ENCODE measurements at regions not wholly inside any gene's neighbourhood (a gene's known extent, or its start where the extent isn't known, plus 50 kb on each side); places are given as distances from the start of the nearest gene placed in this dataset.
A peak's percentile ranks its signal among the peaks of the same experiment; 100 is the strongest.

GRCh38 chr4:123480706-123481418 lies 84.3 kb downstream of the SPRY1 start:
- intact Hi-C loops (cut with micrococcal nuclease): loop anchor here (2.0 kb wide), 1 partner anchor 26 kb away; no protein-coding TSS in a partner anchor
- TF ChIP-seq CTCF (IDR thresholded peaks at IDR 0.05): no peak
- Mint-ChIP-seq H3K4me1 (peaks cover 28 to 33% of the 10 kb centered on the region in 2 donors), H3K9me3 (no peaks in the 10 kb centered on the region), H3K36me3 (no peaks in the 10 kb centered on the region), H3K27me3 (ENCODE audit: low read depth in 2 of 2) (no peaks in the 10 kb centered on the region), H3K27ac (peak overlapping the region; percentile 43 to 61), H3K4me3 (no peak overlapping the region)
- DNase-seq (no peak), ATAC-seq (no peak)
- H3K4me1 ChIP-seq (ENCODE audit: control insufficient read depth, insufficient read depth, low read length): peaks cover 16% of the 10 kb centered on the region
- no peak overlapping the region for H3K4me3 ChIP-seq (ENCODE audit: low read length)
- 83% methylated on average over 7 of the region's 7 CpGs for WGBS (ENCODE audit: insufficient coverage)
- no peaks in the 10 kb centered on the region for H3K36me3 ChIP-seq (ENCODE audit: control insufficient read depth, insufficient read depth, low read length)
- no peaks in the 10 kb centered on the region for H3K27me3 ChIP-seq (ENCODE audit: control insufficient read depth, insufficient read depth, low read length)
- no peak overlapping the region for H3K27ac ChIP-seq (ENCODE audit: low read length)
- no peaks in the 10 kb centered on the region for H3K9me3 ChIP-seq (ENCODE audit: control insufficient read depth, insufficient read depth, low read length)

- Mint-ChIP-seq H3K36me3 (no peaks in the 10 kb centered on the region), H3K4me1 (peaks cover 28 to 33% of the 10 kb centered on the region in 2 donors), H3K9me3 (no peaks in the 10 kb centered on the region), H3K27ac (no peak overlapping the region), H3K4me3 (no peak overlapping the region), H3K27me3 (ENCODE audit: low read depth in 2 of 2) (no peaks in the 10 kb centered on the region)
- ATAC-seq (no peak), DNase-seq (no peak)
- WGBS (ENCODE audit: insufficient coverage): 93% methylated on average over 3 of the region's 3 CpGs
- H3K27ac ChIP-seq (ENCODE audit: low read length): no peak overlapping the region
- H3K4me3 ChIP-seq (ENCODE audit: low read length): no peak overlapping the region
- no peaks in the 10 kb centered on the region for H3K9me3 ChIP-seq (ENCODE audit: control insufficient read depth, insufficient read depth, low read length)
- intact Hi-C loops (cut with micrococcal nuclease): loop anchor here (2.0 kb wide), 1 partner anchor 25 kb away; no protein-coding TSS in a partner anchor
- H3K4me1 ChIP-seq (ENCODE audit: control insufficient read depth, insufficient read depth, low read length): peaks cover 16% of the 10 kb centered on the region
- H3K27me3 ChIP-seq (ENCODE audit: control insufficient read depth, insufficient read depth, low read length): no peaks in the 10 kb centered on the region
- no peak for TF ChIP-seq CTCF (IDR thresholded peaks at IDR 0.05)
- H3K36me3 ChIP-seq (ENCODE audit: control insufficient read depth, insufficient read depth, low read length): no peaks in the 10 kb centered on the region
These were observed 85.1 kb downstream of the SPRY1 start for GRCh38 chr4:123481717-123482116.

GRCh38 chr4:123484291-123484926 lies 87.8 kb downstream of the SPRY1 start:
- DNase-seq: no peak
- intact Hi-C loops (cut with micrococcal nuclease): no loop called here
- Histone ChIP-seq H3K27ac (ENCODE audit: low read length) (no peak overlapping the region), H3K9me3 (ENCODE audit: control insufficient read depth, insufficient read depth, low read length) (no peaks in the 10 kb centered on the region), H3K36me3 (ENCODE audit: control insufficient read depth, insufficient read depth, low read length) (no peaks in the 10 kb centered on the region), H3K27me3 (ENCODE audit: control insufficient read depth, insufficient read depth, low read length) (no peaks in the 10 kb centered on the region), H3K4me3 (ENCODE audit: low read length) (no peak overlapping the region), H3K4me1 (ENCODE audit: control insufficient read depth, insufficient read depth, low read length) (no peaks in the 10 kb centered on the region)
- WGBS (ENCODE audit: insufficient coverage): 97% methylated on average over 4 of the region's 4 CpGs
- Mint-ChIP-seq H3K27me3 (ENCODE audit: low read depth in 2 of 2) (no peaks in the 10 kb centered on the region), H3K27ac (no peak overlapping the region), H3K9me3 (no peaks in the 10 kb centered on the region), H3K36me3 (no peaks in the 10 kb centered on the region), H3K4me1 (peaks cover 7% of the 10 kb centered on the region in 2 donors), H3K4me3 (no peak overlapping the region)
- no peak for ATAC-seq
- TF ChIP-seq CTCF (IDR thresholded peaks at IDR 0.05): no peak
